ENCODE measurements at regions not wholly inside any gene's neighbourhood (a gene's known extent, or its start where the extent isn't known, plus 50 kb on each side); places are given as distances from the start of the nearest gene placed in this dataset.

GRCh38 chr14:61615743-61616523, 79.4 kb upstream of the HIF1A start:
- Histone ChIP-seq H3K36me3 (no peaks in the 10 kb centered on the region), H3K9me3 (no peaks in the 10 kb centered on the region), H3K27me3 (no peaks in the 10 kb centered on the region), H3K4me3 (ENCODE audit: low read depth, low read length) (no peak overlapping the region), H3K4me1 (peaks cover 4% of the 10 kb centered on the region; the same call in 1 of the 2 replicates)
- no peak for DNase-seq
- no peak for TF ChIP-seq CTCF (IDR thresholded peaks at IDR 0.05; ENCODE audit: low read depth, low read length)

- Histone ChIP-seq H3K9me3 (no peaks in the 10 kb centered on the region; the same call in 1 of the 2 replicates), H3K4me3 (ENCODE audit: low read depth, low read length) (no peak overlapping the region), H3K4me1 (peaks cover 4% of the 10 kb centered on the region), H3K27me3 (no peaks in the 10 kb centered on the region), H3K36me3 (no peaks in the 10 kb centered on the region)
- no peak for DNase-seq
- no peak for TF ChIP-seq CTCF (IDR thresholded peaks at IDR 0.05; ENCODE audit: low read depth, low read length)
Observed at GRCh38 chr14:61616524-61617185, 78.7 kb upstream of the HIF1A start.

GRCh38 chr14:61618448-61618847, 76.9 kb upstream of the HIF1A start:
- Histone ChIP-seq H3K27me3 (no peaks in the 10 kb centered on the region), H3K4me3 (ENCODE audit: low read depth, low read length) (no peak overlapping the region), H3K9me3 (peaks cover 3% of the 10 kb centered on the region; the same call in 1 of the 2 replicates), H3K36me3 (no peaks in the 10 kb centered on the region), H3K4me1 (peaks cover 8% of the 10 kb centered on the region)
- no peak for DNase-seq
- no peak for TF ChIP-seq CTCF (IDR thresholded peaks at IDR 0.05; ENCODE audit: low read depth, low read length)

- TF ChIP-seq CTCF (IDR thresholded peaks at IDR 0.05; ENCODE audit: low read depth, low read length): no peak
- H3K4me3 ChIP-seq (ENCODE audit: low read depth, low read length): no peak overlapping the region
- H3K9me3 ChIP-seq: peaks cover 3% of the 10 kb centered on the region; the same call in 1 of the 2 replicates
- DNase-seq: no peak
- no peaks in the 10 kb centered on the region for H3K36me3 ChIP-seq
- no peaks in the 10 kb centered on the region for H3K27me3 ChIP-seq
- peaks cover 11% of the 10 kb centered on the region for H3K4me1 ChIP-seq
Observed at GRCh38 chr14:61619494-61619893, 75.8 kb upstream of the HIF1A start.

- peaks cover 19% of the 10 kb centered on the region for H3K4me1 ChIP-seq
Observed at GRCh38 chr14:61620130-61620946, 75.0 kb upstream of the HIF1A start.

More at GRCh38 chr14:61620130-61620946, 75.0 kb upstream of the HIF1A start:
- H3K4me3 ChIP-seq (ENCODE audit: low read depth, low read length): no peak overlapping the region
- peaks cover 3% of the 10 kb centered on the region; the same call in 1 of the 2 replicates for H3K9me3 ChIP-seq
- H3K27me3 ChIP-seq: no peaks in the 10 kb centered on the region
- no peaks in the 10 kb centered on the region for H3K36me3 ChIP-seq
- no peak for TF ChIP-seq CTCF (IDR thresholded peaks at IDR 0.05; ENCODE audit: low read depth, low read length)
- no peak for DNase-seq

All from BE2C (cell line).